ENCODE measurements at regions not wholly inside any gene's neighbourhood (a gene's known extent, or its start where the extent isn't known, plus 50 kb on each side); places are given as distances from the start of the nearest gene placed in this dataset.

DNA sequence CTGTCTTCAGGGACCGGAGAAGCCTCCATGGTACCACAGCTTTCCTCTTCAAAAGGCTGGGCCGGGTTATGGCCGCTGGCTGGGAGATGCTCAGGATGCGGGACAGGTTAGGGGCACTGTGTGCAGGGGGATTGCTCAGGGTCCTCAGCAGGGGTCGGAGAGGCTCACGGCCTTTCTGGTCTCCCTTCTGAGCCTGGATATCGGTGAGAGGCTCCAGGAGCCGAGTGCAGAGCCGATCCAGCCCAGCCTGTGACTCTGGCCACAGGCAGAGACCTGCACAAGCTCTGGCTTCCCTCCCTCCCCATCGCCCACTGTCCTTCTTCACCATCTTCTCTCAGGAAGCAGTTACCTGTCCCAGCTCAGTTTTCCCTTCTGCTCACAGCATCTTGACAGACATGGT is 306.0 kb downstream of the ZNF536 start:
- DNase-seq (ENCODE audit: low read depth, low spot score) = no peak
- H3K27ac ChIP-seq = no peak overlapping the region

- no peak for DNase-seq (ENCODE audit: low read depth, low spot score)
- no peak overlapping the region for H3K27ac ChIP-seq
Measured at GRCh38 chr19:30677702-30678101, 305.5 kb downstream of the ZNF536 start.

DNA sequence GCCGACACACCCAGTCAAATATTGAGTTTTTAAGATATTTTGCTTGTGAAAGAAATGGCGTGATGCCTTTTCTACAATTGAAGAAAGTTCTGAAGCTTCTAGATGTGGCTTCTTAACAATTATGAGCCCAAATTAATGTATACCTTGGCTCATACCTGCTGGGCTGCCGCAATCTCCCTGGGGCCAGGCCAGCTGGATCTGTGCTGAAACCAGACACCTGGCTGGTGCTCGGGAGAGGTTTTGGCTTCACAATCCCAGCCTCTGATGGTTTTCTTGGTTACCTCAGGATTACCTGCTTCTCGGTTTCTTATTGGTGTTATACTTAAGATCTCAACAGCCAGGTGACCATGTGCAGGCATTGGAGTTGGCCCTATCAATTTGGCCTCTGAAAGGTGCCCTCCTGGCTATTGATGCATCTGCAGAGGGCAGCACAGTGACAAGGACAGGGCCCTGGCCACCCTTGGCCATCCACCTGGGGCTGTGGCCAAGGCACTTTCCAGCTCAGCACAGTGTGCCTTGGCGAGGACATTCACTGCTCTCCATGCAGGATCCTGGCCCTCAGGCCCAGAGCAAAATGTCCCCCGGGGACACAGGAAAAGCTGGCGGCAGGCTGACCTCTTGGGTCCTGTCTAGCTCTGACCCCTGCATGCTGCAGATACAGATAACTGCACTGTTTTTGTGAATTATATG is 305.0 kb downstream of the ZNF536 start:
- no peak overlapping the region for H3K27ac ChIP-seq
- no peak for DNase-seq (ENCODE audit: low read depth, low spot score)

GRCh38 chr19:30675086-30675485 is 302.9 kb downstream of the ZNF536 start:
- DNase-seq (ENCODE audit: low read depth, low spot score) = no peak
- no peak overlapping the region for H3K27ac ChIP-seq

DNA sequence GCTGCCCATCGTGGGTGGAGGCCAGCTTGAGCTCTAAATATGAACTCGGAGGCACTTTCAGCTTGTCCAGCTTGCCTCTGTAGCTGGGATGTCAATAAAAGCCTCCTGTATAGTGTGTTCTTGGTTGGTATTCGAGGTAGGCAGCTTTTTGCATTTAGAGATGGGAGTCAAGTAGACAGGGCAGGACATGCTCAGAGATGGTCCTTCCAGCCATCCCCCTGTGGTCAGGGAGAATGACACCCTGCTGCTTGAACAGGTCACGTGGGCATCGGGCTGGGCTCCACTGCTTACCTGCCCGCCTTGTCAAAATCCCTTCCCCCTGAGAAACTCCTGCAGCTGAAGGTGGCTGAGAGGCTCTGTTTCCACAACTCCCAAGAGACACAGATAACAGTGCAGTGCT is 302.5 kb downstream of the ZNF536 start:
- H3K27ac ChIP-seq = no peak overlapping the region
- no peak for DNase-seq (ENCODE audit: low read depth, low spot score)

GRCh38 chr19:30673336-30673735 is 301.2 kb downstream of the ZNF536 start:
- DNase-seq (ENCODE audit: low read depth, low spot score) = no peak

DNA sequence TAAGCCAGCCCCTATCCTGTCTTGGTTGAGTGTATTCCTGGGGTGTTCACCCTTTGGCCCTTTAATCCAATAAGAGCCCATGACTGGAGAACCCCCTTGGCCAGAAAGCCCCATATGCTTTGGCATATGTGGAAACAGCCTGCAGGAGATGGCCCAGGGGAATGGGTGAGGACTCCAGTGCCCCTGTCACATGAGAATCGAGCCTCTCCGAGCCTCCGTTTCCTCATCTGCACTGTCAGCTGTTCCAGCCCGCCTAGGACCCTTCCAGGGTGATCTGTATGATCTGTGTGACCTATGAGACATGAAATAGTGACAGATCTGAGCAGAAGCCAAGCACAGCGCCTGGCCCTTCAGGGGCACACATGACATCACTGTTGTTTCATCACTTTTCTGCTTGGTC is 300.7 kb downstream of the ZNF536 start:
- H3K27ac ChIP-seq = no peak overlapping the region
- DNase-seq (ENCODE audit: low read depth, low spot score) = no peak

More at GRCh38 chr19:30673336-30673735, 301.2 kb downstream of the ZNF536 start:
- no peak overlapping the region for H3K27ac ChIP-seq

- no peak overlapping the region for H3K27ac ChIP-seq
- no peak for DNase-seq (ENCODE audit: low read depth, low spot score)
Measured at GRCh38 chr19:30671622-30672051, 299.5 kb downstream of the ZNF536 start.

- no peak overlapping the region for H3K27ac ChIP-seq
- no peak for DNase-seq (ENCODE audit: low read depth, low spot score)
Measured at GRCh38 chr19:30671367-30671619, 299.1 kb downstream of the ZNF536 start.

DNA sequence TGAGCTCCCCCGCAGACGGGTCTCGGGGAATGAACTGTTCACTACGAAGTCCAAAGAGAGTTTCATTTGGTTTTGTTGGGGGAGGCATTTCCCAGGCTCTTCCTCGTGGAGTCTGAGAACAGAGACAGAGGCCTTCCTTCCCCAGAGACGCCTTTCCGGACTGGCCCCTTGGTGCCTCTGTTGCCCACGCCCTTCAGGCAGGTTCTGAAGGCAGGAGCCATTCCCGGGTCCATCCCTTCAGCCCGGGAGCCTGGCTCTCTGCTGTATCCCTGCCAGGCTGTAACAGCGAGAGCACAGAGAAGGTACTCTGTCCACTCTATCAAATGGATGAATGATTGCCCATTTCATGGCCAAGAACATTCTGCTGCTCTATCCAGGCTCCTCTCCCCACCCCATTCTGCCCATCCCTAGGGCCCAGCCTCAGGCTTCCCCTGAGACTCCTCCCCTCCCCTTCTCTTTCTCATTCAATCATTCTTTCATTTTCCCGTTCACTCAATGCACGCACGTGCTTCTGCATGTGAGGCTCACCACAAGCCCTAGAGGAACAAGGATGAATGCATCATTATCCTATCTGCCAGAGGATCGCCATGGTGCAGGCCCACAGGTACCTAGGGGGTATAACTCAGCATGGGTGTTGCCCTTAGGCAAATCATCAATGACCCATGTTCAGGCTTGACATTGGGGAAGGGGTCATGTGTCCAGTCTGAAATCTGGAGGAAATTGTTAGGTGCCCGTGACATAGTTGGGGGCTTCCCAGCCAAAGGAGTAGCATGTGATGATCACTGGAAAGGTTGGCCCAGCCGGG is 298.6 kb downstream of the ZNF536 start:
- no peak for DNase-seq (ENCODE audit: low read depth, low spot score)
- no peak overlapping the region for H3K27ac ChIP-seq

DNA sequence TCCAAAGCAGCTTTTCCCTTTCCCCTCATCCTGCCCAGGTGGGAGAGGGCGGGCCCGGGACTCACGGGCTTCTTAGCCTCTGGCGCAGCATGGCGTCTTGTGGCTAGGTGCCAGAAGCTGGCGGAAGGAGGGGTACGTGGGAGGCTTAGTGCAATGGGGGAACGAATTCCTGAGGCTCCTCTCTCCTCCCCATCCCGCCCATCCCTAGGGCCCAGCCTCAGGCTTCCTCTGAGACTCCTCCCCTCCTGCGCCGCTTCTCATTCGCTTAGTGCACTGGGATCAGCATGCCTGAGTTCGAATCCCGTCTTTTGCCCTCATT is 297.8 kb downstream of the ZNF536 start:
- no peak overlapping the region for H3K27ac ChIP-seq
- no peak for DNase-seq (ENCODE audit: low read depth, low spot score)

- DNase-seq (ENCODE audit: low read depth, low spot score) = no peak
Measured at GRCh38 chr19:30669329-30670010, 297.3 kb downstream of the ZNF536 start.

DNA sequence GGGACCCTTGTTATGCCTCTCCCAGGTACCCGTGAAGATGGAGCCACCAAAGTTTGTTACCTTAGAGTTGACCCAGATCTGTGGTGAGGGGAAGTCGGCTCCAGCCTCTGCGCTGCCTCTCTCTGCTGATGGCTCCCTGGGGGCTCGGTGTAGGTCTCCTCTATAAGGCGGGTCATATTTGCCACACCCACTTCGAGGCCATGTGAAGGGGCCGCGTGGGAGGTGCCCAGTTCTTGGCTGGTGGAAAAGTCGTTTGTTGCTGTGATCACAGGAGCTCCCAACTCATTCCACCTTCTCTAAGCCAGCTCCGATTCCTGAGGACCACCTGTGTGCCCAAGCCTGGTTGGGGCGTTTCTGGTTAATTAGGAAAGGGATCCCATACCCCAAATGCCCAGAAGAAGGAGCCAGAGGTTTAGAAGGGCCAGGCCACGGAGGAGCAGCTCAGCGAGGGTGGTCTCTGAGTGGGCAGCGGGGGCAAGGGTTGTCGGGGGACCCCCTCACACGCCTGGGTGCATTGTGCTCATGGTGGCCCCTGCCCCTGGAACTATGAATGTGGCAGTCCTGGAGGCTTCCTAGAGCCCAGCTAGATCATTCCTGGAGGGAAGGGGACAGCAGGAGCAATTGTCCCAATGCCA is 296.5 kb downstream of the ZNF536 start:
- no peak for DNase-seq (ENCODE audit: low read depth, low spot score)
- no peak overlapping the region for H3K27ac ChIP-seq

More at GRCh38 chr19:30669329-30670010, 297.3 kb downstream of the ZNF536 start:
- no peak overlapping the region for H3K27ac ChIP-seq

DNA sequence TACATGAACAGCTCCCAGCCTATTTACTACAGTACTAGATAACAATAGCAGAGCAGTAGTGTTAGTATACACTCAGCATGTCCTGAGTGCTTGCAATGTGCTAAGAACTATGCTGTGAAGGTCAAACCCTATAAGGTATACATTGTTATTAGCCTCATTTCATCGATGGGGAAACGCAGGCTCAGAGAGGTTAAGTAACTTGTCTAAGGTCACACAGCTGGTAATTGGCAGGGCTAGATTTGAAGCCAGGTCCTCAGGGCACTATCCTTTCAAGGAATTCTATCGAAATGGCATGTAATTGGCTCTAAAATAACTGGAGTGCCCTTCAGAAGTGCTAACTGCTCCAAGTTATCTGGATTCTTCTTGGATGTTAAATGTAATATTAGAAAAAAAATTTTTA is 295.6 kb downstream of the ZNF536 start:
- no peak for DNase-seq (ENCODE audit: low read depth, low spot score)
- H3K27ac ChIP-seq = no peak overlapping the region

GRCh38 chr19:30667227-30667626 is 295.0 kb downstream of the ZNF536 start:
- H3K27ac ChIP-seq = no peak overlapping the region
- no peak for DNase-seq (ENCODE audit: low read depth, low spot score)

DNA sequence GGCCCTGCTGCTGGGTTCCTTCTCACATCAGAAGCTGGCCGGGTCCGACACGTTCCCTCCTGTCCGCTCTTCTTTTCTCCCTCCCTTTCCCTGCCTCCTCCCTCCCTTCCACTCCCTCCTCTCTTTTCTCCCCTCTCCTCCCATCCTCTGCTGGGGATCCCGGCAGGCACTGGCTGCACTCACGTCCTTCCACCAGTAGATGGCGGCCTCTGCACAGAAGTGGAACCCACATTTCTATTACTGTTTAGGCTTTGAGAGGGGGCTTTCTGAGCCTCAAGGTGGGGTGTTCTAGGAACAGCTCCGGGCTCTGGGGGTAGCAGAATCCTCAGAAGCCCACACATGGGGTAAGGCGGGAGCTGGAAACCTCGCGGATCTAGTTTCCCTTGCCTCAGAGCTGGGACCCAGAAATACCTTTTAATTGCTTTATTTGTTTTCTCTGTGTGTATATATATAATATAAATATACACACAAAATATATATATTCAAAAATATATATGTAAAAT is 294.2 kb downstream of the ZNF536 start:
- H3K27ac ChIP-seq = no peak overlapping the region
- DNase-seq (ENCODE audit: low read depth, low spot score) = no peak

DNA sequence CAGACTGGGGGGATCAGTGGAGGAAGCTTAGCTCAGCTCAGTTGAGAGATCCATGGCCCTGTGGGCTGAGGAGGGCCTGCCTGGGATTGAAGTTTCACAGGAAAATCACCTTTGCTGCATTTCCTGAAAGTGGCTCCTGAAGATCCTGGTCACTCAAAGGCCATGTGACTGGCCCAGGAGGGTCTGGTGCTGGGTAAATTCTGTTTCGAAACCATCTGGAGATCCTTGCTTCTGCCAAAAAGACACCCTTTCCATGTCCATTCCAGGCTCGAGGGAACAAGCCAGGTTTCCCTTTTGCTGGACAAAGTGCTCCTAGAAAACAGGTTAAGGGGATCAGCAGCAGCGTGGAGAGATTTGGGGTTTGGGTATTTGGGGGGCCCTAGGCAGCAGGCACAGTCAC is 293.3 kb downstream of the ZNF536 start:
- no peak overlapping the region for H3K27ac ChIP-seq
- DNase-seq (ENCODE audit: low read depth, low spot score) = no peak

DNA sequence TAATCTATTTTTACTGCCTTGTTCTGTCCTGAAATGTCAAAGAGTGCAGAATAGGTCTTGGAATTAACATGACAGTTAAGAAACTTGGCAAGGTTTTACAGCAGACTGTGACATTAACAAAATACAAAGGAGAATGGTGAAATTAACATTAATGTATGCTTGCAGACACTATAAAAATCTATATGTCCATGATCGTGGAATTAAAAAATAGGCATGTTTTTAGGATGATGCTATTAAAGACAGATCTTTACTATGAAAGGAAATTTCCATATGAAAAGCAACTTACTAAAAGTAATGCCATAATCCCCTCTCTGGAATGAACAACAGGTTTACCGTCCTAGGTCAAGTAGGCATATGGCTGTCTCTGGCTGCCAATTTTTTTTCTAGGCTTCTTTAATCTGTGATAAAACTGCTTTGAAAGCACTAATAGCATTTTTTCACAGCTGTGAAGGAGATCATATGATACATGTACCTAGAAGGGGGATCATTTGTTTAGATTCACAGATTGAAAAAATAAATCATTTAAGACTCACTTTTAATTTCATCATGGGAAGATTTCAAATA is 291.5 kb downstream of the ZNF536 start:
- no peak overlapping the region for H3K27ac ChIP-seq
- DNase-seq (ENCODE audit: low read depth, low spot score) = no peak

GRCh38 chr19:30662211-30662861 is 290.2 kb downstream of the ZNF536 start:
- no peak for DNase-seq (ENCODE audit: low read depth, low spot score)

GRCh38 chr19:30659638-30660037 is 287.5 kb downstream of the ZNF536 start:
- no peak for DNase-seq (ENCODE audit: low read depth, low spot score)
- H3K27ac ChIP-seq = no peak overlapping the region

More at GRCh38 chr19:30662211-30662861, 290.2 kb downstream of the ZNF536 start:
- no peak overlapping the region for H3K27ac ChIP-seq

Data from epithelial cell of prostate (primary cell).